Activated T-helper 1 cell treated with anti-CD3 and anti-CD28 coated beads, Interleukin-2, amount 50 U/mL, for 16 hours (primary cell): ENCODE measurements at regions not wholly inside any gene's neighbourhood (a gene's known extent, or its start where the extent isn't known, plus 50 kb on each side); places are given as distances from the start of the nearest gene placed in this dataset.

ENCODE experiments used
- DNase-seq, 2 donors: peaks; one replicate each; pipeline ENCODE4 v3.0.0-alpha.2; 2020; ENCODE audit warnings: low read depth in 1 of 2, low spot score in 1 of 2

- DNase-seq = no peak
Observed at GRCh38 chr2:9085353-9085752, 81.9 kb upstream of the MBOAT2 start.

- no peak for DNase-seq
Observed at GRCh38 chr2:9083287-9083686, 79.8 kb upstream of the MBOAT2 start.

GRCh38 chr2:9082158-9082557, 78.7 kb upstream of the MBOAT2 start:
- no peak for DNase-seq

- DNase-seq = no peak
Observed at GRCh38 chr2:9081750-9082149, 78.3 kb upstream of the MBOAT2 start.

- no peak for DNase-seq
Observed at GRCh38 chr2:9078405-9078804, 74.9 kb upstream of the MBOAT2 start.

- DNase-seq = no peak
Observed at GRCh38 chr2:9077691-9078090, 74.2 kb upstream of the MBOAT2 start.

- DNase-seq = no peak
Observed at GRCh38 chr2:9076755-9077154, 73.3 kb upstream of the MBOAT2 start.

GRCh38 chr2:9076210-9076609, 72.7 kb upstream of the MBOAT2 start:
- DNase-seq = no peak

GRCh38 chr2:9074930-9075329, 71.4 kb upstream of the MBOAT2 start:
- no peak for DNase-seq

GRCh38 chr2:9071584-9072124, 68.2 kb upstream of the MBOAT2 start:
- DNase-seq = no peak

- no peak for DNase-seq
Observed at GRCh38 chr2:9071032-9071431, 67.5 kb upstream of the MBOAT2 start.

GRCh38 chr2:9069543-9069942, 66.1 kb upstream of the MBOAT2 start:
- DNase-seq = no peak

- DNase-seq = no peak
Observed at GRCh38 chr2:9065901-9066300, 62.4 kb upstream of the MBOAT2 start.

- no peak for DNase-seq
Observed at GRCh38 chr2:9063023-9063606, 59.6 kb upstream of the MBOAT2 start.

- no peak for DNase-seq
Observed at GRCh38 chr2:9060819-9061218, 57.3 kb upstream of the MBOAT2 start.

- DNase-seq = no peak
Observed at GRCh38 chr2:9057939-9058761, 54.7 kb upstream of the MBOAT2 start.

- no peak for DNase-seq
Observed at GRCh38 chr2:9055471-9055870, 52.0 kb upstream of the MBOAT2 start.

- DNase-seq = no peak
Observed at GRCh38 chr2:9053534-9053931, 50.0 kb upstream of the MBOAT2 start.
